Inflammatory macrophage (primary cell): ENCODE measurements at regions not wholly inside any gene's neighbourhood (a gene's known extent, or its start where the extent isn't known, plus 50 kb on each side); places are given as distances from the start of the nearest gene placed in this dataset.

Experiments
- DNase-seq, 2 donors: peaks; one replicate each; pipeline ENCODE4 v3.0.0-alpha.2; 2020 to 2022

DNA sequence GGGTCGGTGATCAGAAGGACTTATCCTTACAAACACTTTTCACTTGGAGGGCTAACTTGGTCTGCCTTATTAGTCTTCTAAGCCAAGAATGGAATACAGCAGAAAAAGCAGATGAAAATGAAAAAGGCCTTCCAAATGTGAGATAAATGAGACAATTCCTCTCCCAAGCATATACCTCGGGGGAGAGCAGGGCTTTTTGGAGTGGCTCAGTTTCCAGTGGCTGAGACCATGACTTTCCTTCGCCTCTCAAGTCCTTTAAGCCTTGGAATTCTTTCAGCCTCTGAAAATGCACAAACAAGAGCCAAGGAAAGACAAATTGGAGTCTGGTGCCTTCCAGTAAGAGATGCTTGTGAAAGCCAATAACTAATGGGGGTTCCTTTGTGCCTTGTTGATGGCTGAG, 130.9 kb downstream of the DTWD1 start:
- DNase-seq: no peak

GRCh38 chr15:49752517-49752916, 131.7 kb downstream of the DTWD1 start:
- DNase-seq: no peak

DNA sequence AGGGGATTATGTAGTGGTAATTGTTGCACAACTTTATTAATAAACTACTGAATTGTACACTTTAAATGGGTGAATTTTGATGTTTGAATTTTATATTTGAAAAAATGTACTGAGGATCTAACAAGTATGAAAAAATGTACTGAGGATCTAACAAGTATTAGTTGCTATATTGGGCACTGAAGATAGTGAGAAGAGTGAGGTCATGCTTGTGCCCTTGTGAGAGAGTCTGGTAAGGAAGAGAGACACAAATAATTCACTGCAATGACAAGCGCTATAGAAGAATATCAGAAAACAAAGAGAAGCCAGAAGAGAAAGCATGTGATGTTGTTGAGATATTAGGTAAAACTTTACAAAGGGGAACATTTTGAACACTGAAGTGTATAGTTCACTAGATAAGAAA, 137.6 kb downstream of the DTWD1 start:
- DNase-seq: no peak

GRCh38 chr15:49758856-49759255, 138.0 kb downstream of the DTWD1 start:
- no peak for DNase-seq

GRCh38 chr15:49760749-49761148, 139.9 kb downstream of the DTWD1 start:
- no peak for DNase-seq

GRCh38 chr15:49769225-49769624, 148.4 kb downstream of the DTWD1 start:
- DNase-seq: no peak

- DNase-seq: no peak
Observed at GRCh38 chr15:49789436-49789835, 168.6 kb downstream of the DTWD1 start.

- DNase-seq: no peak
Observed at GRCh38 chr15:49793943-49794342, 173.1 kb downstream of the DTWD1 start.

DNA sequence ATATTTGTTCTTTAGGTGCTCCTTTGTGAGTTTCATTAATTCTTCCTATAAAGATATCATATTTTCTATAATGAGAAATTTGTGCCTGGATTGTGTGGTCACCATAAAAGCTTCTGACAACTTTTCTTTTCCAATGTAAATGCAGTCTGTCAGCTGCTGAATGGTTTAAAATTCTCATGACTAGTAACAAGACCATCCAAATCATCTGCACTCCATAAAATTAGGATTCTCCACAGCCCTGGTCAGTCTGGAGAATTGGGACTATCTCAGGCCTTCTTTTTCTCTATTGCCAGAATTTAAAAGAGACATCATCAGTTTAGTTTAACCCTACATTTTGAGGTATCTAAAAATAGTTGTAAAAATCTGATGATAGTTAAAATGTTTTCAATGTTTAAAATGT, 180.9 kb downstream of the DTWD1 start:
- DNase-seq: no peak
